ENCODE measurements at regions not wholly inside any gene's neighbourhood (a gene's known extent, or its start where the extent isn't known, plus 50 kb on each side); places are given as distances from the start of the nearest gene placed in this dataset.

GRCh38 chr12:58314610-58315009 is 373.2 kb downstream of the ATP23 start:
- peak; percentile 47 for DNase-seq

DNA sequence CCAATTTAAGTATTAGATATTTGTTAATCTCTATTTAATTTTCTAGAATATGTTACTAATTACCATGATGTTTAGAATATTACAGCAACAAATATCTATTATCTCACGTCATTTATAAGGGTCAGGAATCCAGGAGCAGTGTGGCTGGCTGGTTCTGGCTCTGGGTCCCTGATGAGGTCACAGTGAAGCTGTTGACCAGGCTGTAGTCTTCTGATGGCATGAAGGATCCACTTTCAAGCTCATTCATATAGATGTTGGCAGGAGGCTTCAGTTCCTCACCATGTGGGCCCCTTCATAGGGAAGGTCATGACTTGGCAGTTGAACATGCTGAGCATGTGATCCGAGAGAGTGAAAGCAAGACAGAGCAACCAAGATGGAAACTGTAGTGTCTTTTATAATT is 375.6 kb downstream of the ATP23 start:
- DNase-seq, result no peak

DNA sequence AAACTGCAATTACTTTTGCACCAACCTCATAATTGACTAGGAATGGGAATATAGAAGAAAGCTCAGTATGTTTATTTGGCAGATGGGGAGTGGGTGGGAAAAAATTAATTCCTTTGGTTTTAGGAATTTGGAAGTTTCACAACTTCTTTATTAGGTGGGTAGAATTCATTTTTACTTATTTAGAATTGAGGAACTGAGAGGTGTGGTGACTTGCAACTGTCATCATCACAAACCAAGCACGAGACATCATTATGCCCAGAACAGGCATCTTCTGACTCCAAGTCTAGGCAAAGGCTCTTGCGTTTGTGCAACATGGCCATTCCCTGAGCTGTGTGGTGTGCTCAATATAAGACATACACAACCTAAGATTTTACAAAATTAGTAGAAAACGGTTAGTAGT is 380.0 kb downstream of the ATP23 start:
- no peak for DNase-seq

DNA sequence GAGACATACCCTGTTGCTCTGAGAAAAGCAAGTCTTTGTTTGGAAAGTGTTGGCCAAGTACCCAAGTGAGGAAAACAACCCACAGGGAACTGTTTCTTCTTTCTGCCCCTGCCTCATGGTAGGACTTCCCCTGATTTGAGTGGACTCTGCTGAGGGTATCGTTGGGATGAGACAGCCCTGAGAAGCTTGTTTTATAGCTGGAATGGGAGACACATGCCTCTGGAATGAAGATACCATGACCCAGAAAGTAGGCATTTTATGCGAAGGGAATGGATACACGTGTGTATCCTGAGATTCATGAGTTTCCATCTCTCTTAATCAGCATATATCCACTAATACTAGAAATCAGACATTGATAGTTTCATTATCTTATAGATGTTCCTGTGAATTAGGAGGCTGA is 382.3 kb downstream of the ATP23 start:
- DNase-seq, result no peak

DNA sequence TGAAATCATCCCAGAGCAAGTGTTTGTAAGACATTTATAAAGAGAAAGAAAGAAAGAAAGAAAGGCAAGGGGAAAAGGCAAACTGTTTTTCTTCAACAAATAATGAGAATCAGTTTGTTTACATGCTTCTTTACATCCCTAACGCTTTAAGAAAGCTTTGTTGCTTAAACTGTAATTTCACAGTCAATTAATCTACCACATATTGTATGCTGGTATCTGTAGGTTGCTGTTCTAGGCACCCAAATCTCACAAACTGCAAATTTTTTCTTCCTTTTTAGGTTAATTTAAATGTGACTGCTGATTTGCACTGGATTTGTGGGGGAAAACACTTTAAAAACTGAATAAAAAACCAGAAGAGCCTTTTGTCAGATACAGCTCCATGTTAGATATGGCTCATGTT is 384.2 kb downstream of the ATP23 start:
- no peak for DNase-seq

DNA sequence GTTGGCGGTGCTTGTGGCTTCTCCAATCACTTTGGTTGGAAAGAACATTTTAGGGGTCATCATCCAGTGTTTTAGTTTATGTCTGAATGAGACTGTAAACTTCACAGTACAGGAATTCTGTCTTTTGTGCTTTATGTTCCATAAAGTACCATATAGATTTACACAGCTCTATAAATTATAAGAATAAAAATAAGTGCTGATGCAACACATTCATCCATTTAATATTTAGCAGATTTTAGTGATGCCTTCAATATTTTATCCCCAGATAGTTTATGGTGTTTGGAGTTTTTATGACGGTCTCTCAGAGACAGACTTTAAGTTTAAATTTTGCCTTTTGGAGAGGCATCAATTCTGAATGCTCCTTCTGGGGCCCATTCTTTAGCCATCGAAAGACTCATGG is 385.2 kb downstream of the ATP23 start:
- no peak for DNase-seq

DNA sequence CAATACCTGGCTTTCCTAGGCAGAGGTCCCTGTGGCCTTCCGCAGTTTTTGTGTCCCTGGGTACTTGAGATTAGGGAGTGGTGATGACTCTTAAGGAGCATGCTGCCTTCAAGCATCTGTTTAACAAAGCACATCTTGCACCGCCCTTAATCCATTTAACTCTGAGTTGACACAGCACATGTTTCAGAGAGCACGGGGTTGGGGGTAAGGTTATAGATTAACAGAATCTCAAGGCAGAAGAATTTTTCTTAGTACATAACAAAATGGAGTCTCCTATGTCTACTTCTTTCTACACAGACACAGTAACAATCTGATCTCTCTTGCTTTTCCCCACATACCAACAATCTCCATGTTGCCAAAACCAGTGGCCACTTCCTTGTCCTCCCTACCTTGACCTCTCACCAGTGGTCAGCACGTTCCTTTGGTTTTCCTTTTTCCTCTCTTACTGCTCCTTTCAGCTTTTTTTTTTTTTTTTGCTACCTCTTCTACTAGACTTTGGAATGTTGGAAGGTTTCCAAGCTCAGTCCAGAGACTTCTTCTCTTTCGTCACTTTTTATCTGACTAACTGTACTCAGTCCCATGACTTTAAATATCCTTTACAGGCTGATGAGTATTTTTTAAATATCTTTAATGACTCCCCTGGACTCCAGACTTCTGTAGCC is 395.3 kb downstream of the ATP23 start:
- peak; percentile 85 for DNase-seq

DNA sequence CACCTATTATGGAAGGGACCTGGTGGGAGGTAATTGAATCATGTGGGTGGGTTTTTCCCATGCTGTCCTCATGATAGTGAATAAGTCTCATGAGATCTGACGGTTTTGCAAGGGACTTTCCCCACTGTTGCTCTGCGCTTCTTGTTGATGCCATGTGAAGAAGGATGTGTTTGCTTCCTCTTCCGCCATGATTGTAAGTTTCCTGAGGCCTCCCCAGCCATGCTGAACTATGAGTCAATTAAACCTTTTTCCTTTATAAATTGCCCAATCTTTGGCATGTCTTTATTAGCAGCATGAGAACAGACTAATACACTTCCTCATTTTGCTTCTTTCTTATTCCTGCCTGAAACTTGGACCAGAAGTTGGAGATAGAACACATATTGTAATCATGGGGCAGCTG is 396.2 kb downstream of the ATP23 start:
- peak; percentile 71 for DNase-seq

DNA sequence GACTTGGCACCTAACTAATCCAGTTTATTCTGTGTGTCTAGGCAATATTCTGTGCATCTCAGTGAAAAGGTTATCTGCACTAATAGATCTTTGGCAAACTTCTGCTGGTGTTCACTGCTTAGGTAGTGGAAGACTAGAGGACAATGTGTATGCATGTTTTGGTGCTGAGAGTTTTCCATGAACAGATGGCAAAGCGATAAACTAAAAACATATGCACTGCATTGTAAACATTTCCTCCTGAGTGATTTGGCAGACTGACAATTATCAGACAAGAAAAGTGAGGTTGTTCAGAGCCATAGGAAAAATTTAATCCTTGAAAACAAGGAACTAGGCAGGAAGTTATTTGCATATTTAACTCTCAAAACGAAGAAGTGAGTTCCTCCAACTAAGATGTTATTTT is 400.4 kb downstream of the ATP23 start:
- DNase-seq, result peak; percentile 98

DNA sequence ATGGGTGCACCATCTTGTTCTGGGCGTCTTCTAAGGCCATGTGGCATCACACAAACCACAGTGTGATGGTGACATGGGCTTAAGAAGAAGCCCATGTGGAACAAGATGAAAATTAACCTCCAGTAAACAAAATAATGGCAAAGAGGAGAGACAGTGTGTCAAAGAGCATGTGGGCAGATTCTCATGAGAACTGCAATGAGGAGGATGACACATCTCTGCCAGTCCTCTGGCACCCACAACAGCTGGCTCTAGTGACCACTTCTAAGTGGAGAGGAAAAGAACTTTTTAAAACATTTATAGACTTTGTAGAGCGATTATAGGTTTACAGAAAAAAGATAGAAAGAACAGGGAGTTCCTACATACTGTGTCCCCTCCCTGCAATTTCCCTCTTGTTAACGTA is 401.4 kb downstream of the ATP23 start:
- peak; percentile 8 for DNase-seq

- DNase-seq, result peak; percentile 63
Observed at GRCh38 chr12:58346032-58346632, 404.8 kb downstream of the ATP23 start.

DNA sequence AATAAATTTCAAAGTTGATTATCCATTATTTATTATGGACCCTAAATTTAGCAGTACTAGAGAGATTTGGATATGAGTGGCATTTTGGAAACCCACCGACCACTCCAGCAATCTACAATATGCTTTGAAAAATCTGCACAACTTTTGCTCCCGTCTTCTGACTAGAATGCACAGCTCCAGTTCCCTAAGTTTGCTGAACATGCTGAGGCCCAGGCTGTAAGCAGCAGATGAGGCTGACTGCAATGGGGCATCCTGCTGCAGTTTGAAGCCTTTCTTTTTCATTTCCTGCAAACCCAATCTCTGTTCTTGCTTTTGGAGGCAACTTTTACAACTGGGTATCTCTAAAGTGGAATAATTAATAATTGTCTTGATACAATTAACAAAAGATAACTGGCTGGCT is 405.8 kb downstream of the ATP23 start:
- no peak for DNase-seq

DNA sequence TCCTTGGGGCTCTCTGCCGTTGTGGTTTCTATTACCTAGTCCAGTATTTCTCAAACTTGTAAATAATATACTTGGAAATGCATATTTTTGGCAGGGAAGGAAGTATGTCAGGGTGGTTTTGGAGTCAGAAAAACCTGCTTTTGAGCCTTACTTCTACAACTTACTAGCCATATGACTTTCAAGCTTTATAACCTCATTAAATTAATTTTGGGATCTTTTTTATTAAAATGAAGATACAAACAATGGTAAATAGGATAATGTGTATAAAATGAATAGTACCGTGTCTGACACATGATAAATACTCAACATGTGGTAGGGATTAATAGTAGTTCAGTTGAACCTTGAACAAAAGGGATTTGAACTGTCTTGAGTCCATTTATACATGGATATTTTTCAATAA is 406.3 kb downstream of the ATP23 start:
- DNase-seq, result no peak

DNA sequence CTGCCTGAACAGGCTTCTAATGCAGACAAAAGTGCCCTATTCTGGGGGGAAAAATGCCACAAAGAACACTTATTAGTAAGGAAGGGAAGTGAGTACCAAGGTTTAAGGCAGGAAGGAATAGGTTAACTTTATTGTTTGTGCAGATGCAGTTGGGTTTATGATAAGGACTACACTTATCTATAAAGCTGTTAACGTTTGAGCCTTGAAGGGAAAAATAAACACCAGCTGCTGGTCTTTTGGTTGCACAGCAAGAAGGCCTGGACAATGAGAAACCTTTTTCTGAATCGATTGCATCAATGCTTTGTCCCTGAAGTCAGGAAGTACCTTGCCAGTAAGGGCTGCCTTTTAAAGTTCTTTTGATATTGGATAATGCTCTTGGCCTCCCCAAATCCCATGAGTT is 407.8 kb downstream of the ATP23 start:
- peak; percentile 33 for DNase-seq

- DNase-seq, result no peak
Observed at GRCh38 chr12:58356794-58357193, 415.4 kb downstream of the ATP23 start.

GRCh38 chr12:58357511-58357910 is 416.1 kb downstream of the ATP23 start:
- no peak for DNase-seq

GRCh38 chr12:58358369-58358768 is 417.0 kb downstream of the ATP23 start:
- DNase-seq, result no peak

GRCh38 chr12:58359084-58359483 is 417.7 kb downstream of the ATP23 start:
- DNase-seq, result no peak

GRCh38 chr12:58361056-58361455 is 419.7 kb downstream of the ATP23 start:
- no peak for DNase-seq

GRCh38 chr12:58363971-58364370 is 422.6 kb downstream of the ATP23 start:
- DNase-seq, result no peak

GRCh38 chr12:58364389-58365086 is 423.2 kb downstream of the ATP23 start:
- DNase-seq, result no peak

DNA sequence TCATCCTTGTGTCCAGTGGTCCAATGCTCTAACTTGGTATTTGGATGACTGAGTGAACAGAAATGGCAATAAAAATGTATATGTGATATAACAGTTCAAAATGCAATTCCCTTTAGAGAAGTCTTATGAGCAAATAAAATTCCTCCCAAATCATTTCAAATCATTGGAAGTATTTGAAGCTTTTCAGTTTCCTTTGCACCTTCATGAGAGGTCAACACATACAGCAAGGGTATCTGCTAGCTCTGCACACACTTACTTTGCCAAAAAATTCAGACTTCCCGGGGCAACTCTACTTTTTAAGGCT is 423.7 kb downstream of the ATP23 start:
- DNase-seq, result no peak

GRCh38 chr12:58367041-58367440 is 425.7 kb downstream of the ATP23 start:
- DNase-seq, result no peak

DNA sequence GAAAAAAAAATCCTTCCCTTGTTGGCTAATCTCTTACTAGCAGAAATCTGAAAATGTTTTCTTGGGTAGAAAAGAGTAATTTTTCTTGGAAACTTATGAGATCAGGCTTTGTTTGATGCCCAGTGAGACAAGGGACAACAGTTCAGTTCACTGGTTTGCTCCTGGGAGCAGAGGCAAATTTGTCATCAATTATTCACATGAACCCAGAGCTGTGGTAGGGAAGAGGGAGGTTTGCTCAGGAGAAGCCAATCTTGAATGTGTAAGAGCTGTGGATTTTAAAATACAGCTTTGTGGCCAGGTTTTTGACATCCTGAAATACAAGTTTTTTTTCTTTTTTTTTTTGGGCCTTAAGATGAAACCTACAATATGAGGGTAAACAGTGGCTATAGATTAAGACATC is 426.6 kb downstream of the ATP23 start:
- no peak for DNase-seq

- no peak for DNase-seq
Observed at GRCh38 chr12:58369576-58369975, 428.2 kb downstream of the ATP23 start.

Data from dermis blood vessel endothelial cell (primary cell).